ENCODE measurements at regions not wholly inside any gene's neighbourhood (a gene's known extent, or its start where the extent isn't known, plus 50 kb on each side); places are given as distances from the start of the nearest gene placed in this dataset.

DNA sequence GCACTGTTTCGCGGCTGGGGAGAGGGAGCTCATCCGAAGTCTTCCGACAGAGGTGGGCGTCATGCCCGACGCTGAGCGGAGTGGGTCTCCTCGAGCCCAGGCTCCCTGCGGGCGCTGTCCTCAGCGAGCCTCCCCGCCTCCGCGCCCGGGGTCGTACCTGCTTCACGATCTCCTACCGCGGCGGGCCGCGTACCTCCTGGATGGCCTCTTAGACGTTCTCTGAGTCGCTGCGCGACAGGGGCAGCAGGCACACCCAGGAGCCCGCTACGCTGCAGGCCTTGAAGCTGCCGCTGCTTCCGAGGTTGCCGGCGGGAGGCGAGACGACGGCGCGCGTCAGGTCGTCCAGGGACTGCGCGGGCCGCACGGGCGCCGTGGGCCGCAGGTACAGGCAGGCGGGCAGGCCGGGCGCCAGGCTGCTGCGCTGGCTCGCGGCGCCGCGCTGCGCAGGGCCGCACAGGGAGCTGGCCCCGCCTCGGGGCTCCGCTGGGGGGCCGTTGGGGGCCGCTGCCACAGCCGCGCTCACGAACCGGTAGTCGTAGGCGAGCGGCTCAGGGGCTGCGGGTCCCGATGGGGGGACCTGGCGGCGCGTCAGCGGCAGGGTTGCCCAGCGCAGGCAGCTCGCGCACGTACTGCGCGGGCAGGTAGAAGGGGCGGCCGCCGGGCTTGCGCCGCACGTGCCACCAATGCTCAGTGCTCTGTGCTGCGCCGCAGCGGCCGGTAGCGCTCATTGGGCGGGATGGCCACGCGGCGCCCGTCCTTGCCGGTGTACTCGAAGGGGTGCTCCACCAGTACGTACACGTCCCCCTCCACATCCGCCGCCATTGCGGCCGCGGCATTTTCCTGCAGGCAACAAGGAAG, 116.4 kb upstream of the SMURF2 start:
- Histone ChIP-seq H3K9ac (ENCODE audit: insufficient read depth, low read depth, low read length) (no peak overlapping the region), H3K79me2 (ENCODE audit: insufficient read depth, low read length) (no peaks in the 10 kb centered on the region), H3K27ac (ENCODE audit: extremely low read length, insufficient read depth, low read length) (no peak overlapping the region), H3K9me3 (ENCODE audit: low read length) (no peaks in the 10 kb centered on the region), H4K20me1 (ENCODE audit: insufficient read depth, low read length) (no peaks in the 10 kb centered on the region), H3K4me3 (replicated peaks in 1 of 3; ENCODE audit: insufficient read depth in 1 of 3, low read depth in 2 of 3, low read length in 3 of 3) (no peak overlapping the region), H2AFZ (ENCODE audit: low read length) (no peak overlapping the region), H3K4me2 (ENCODE audit: low read depth, low read length) (peak overlapping the region; percentile 98; the same call in 1 of the 2 replicates), H3K36me3 (replicated peaks in 1 of 2; ENCODE audit: control insufficient read depth in 1 of 2, insufficient read depth in 2 of 2, low read length in 2 of 2) (no peaks in the 10 kb centered on the region), H3K27me3 (ENCODE audit: control insufficient read depth in 1 of 2, insufficient read depth in 2 of 2, low read length in 2 of 2) (no peaks in the 10 kb centered on the region), H3K4me1 (ENCODE audit: insufficient read depth, low read length) (peaks cover 37% of the 10 kb centered on the region)
- no peak for ATAC-seq
- intact Hi-C loops (cut with micrococcal nuclease; ENCODE audit: unreplicated experiment) = no loop called here
- no peak for DNase-seq (ENCODE audit: low spot score)
- WGBS (ENCODE audit: low lambda C conversion rate) = 97% methylated on average over 77 of the region's 107 CpGs
- CTCF ChIA-PET (ENCODE audit: low intra/inter-chr PET ratio, low total read pairs) = interaction anchor here (2.1 kb wide), 1 partner anchor 160 kb away, joined by 9 read pairs; no protein-coding TSS in a partner anchor
- in situ Hi-C loops (cut with HindIII; ENCODE audit: extremely low pct_ligation_motif_present, low pct_unique_long_range_greater_than_20kb) = no loop called here
- FAIRE-seq = no peak
- POLR2A ChIA-PET = interaction anchor here (2.7 kb wide), 1 partner anchor 9 kb away, joined by 16 read pairs; no protein-coding TSS in a partner anchor
- BruUV-seq (replicated peaks) = no TSS peak
- no peak for TF ChIP-seq HOXD1 (CRISPR knock-in tag; IDR thresholded peaks at IDR 0.05)
- no peak for TF ChIP-seq ARNTL (CRISPR knock-in tag; IDR thresholded peaks at IDR 0.05)
- no peak for TF ChIP-seq RAD21 (CRISPR knock-in tag; IDR thresholded peaks at IDR 0.05)
- TF ChIP-seq, protein P1, sequence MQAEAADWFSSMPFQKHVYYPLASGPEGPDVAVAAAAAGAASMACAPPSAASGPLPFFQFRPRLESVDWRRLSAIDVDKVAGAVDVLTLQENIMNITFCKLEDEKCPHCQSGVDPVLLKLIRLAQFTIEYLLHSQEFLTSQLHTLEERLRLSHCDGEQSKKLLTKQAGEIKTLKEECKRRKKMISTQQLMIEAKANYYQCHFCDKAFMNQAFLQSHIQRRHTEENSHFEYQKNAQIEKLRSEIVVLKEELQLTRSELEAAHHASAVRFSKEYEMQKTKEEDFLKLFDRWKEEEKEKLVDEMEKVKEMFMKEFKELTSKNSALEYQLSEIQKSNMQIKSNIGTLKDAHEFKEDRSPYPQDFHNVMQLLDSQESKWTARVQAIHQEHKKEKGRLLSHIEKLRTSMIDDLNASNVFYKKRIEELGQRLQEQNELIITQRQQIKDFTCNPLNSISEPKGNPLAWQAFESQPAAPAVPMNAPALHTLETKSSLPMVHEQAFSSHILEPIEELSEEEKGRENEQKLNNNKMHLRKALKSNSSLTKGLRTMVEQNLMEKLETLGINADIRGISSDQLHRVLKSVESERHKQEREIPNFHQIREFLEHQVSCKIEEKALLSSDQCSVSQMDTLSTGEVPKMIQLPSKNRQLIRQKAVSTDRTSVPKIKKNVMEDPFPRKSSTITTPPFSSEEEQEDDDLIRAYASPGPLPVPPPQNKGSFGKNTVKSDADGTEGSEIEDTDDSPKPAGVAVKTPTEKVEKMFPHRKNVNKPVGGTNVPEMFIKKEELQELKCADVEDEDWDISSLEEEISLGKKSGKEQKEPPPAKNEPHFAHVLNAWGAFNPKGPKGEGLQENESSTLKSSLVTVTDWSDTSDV (CRISPR knock-in tag; IDR thresholded peaks at IDR 0.05) = no peak
- 0 out of 2 replicates have a peak, but pooled peaks have one; percentile 6 for TF ChIP-seq GABPA (IDR thresholded peaks at IDR 0.05; ENCODE audit: low read depth, low read length)
- no peak for TF ChIP-seq GABPA (CRISPR knock-in tag; IDR thresholded peaks at IDR 0.05; ENCODE audit: low read depth)
- TF ChIP-seq, protein P2, sequence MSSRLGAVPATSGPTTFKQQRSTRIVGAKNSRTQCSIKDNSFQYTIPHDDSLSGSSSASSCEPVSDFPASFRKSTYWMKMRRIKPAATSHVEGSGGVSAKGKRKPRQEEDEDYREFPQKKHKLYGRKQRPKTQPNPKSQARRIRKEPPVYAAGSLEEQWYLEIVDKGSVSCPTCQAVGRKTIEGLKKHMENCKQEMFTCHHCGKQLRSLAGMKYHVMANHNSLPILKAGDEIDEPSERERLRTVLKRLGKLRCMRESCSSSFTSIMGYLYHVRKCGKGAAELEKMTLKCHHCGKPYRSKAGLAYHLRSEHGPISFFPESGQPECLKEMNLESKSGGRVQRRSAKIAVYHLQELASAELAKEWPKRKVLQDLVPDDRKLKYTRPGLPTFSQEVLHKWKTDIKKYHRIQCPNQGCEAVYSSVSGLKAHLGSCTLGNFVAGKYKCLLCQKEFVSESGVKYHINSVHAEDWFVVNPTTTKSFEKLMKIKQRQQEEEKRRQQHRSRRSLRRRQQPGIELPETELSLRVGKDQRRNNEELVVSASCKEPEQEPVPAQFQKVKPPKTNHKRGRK (CRISPR knock-in tag; IDR thresholded peaks at IDR 0.05) = no peak
- no peak for TF ChIP-seq MTA1 (CRISPR knock-in tag; IDR thresholded peaks at IDR 0.05; ENCODE audit: borderline replicate concordance)
- no peak for TF ChIP-seq MYC (CRISPR knock-in tag; IDR thresholded peaks at IDR 0.05; ENCODE audit: borderline replicate concordance)
- TF ChIP-seq, protein P3, sequence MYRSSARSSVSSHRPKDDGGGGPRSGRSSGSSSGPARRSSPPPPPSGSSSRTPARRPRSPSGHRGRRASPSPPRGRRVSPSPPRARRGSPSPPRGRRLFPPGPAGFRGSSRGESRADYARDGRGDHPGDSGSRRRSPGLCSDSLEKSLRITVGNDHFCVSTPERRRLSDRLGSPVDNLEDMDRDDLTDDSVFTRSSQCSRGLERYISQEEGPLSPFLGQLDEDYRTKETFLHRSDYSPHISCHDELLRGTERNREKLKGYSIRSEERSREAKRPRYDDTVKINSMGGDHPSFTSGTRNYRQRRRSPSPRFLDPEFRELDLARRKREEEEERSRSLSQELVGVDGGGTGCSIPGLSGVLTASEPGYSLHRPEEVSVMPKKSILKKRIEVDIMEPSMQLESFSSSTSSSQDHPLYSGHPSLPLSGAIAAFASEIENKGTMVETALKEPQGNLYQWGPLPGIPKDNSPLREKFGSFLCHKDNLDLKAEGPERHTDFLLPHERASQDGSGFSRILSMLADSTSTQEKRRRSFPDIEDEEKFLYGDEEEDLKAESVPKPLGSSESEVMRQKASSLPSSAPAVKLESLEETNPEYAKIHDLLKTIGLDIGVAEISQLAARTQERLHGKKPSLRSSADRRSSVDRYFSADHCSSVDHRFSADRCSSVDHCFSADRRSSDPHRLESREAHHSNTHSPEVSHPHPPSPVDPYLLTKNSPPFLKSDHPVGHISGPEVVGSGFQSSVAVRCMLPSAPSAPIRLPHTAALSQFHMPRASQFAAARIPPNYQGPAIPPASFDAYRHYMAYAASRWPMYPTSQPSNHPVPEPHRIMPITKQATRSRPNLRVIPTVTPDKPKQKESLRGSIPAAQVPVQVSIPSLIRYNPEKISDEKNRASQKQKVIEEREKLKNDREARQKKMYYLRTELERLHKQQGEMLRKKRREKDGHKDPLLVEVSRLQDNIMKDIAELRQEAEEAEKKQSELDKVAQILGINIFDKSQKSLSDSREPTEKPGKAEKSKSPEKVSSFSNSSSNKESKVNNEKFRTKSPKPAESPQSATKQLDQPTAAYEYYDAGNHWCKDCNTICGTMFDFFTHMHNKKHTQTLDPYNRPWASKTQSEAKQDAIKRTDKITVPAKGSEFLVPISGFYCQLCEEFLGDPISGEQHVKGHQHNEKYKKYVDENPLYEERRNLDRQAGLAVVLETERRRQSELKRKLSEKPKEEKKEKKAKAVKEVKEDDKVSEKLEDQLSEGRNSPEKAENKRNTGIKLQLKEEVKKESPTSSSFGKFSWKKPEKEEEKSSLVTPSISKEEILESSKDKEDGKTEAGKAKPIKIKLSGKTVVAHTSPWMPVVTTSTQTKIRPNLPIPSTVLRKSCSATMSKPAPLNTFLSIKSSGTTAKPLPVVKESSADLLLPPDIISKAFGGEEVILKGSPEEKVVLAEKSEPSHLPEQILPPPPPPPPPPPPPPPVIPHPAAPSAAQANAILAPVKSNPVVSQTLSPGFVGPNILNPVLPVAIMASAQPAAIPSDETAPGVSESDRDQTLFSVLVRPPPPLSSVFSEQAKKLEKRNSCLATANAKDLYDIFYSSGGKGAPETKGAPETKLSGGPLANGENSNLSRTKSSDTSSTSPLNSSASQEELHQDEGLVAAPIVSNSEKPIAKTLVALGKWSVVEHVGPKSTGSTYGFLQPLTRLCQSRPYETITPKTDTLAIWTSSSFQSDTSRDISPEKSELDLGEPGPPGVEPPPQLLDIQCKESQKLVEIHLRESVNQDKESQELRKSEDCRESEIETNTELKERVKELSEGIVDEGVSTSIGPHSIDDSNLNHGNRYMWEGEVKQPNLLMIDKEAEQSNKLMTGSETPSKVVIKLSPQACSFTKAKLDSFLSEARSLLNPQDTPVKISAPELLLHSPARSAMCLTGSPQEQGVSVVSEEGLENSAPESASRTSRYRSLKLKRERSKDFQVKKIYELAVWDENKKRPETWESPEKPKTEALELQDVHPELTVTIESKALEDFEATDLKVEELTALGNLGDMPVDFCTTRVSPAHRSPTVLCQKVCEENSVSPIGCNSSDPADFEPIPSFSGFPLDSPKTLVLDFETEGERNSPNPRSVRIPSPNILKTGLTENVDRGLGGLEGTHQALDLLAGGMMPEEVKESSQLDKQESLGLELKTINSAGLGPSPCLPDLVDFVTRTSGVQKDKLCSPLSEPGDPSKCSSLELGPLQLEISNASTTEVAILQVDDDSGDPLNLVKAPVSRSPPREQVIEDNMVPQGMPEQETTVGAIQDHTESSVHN (CRISPR knock-in tag; IDR thresholded peaks at IDR 0.05) = 0 out of 2 replicates have a peak, but pooled peaks have one; percentile 37
- peak; percentile 48; the same call in 1 of the 2 replicates for TF ChIP-seq ZBTB38 (CRISPR knock-in tag; IDR thresholded peaks at IDR 0.05)

Data from HepG2 (cell line).